ENCODE measurements at regions not wholly inside any gene's neighbourhood (a gene's known extent, or its start where the extent isn't known, plus 50 kb on each side); places are given as distances from the start of the nearest gene placed in this dataset.

DNA sequence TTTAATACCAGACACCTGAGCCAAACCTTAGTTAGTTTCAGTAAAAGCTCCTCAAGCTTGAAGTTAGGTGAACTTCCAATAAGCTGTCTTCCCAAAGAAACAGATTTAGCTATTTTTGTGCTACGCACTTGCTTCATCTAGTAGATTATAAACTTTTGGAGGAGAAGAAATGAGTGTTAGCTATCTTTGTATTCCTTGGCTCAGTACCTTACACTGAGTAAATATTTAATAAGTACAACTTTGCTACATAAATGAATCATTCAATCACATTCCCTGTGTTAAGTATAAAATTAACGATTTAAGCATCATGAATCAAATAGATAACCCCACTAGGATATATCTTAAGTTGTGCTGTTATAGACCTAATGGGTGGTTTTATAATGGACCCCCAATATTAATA lies 307.0 kb downstream of the PCNX1 start:
- Mint-ChIP-seq H3K4me3 (no peak overlapping the region), H3K36me3 (peaks cover 1% of the 10 kb centered on the region), H3K9me3 (peaks cover 4% of the 10 kb centered on the region), H3K27ac (no peak overlapping the region), H3K27me3 (no peaks in the 10 kb centered on the region), H3K4me1 (peaks cover 10% of the 10 kb centered on the region)

DNA sequence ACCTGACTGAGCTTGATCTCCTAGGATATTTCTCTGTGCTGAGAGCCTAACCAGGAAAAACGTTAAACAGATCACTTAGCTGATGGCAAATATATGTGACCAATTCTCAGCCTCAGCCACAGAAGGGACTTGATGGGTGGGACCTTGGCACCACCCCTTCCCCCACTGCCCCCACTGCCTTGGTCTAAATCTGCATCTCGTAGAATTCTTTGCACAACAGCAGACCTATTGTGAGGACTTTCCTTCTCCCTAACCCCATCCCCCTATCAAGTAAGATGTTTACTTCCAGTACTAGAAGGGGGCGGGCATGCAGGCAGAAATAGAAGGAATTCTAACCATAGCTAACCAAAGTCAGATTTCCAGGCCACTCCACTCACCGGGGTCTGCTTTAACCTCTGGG lies 313.2 kb downstream of the PCNX1 start:
- Mint-ChIP-seq H3K4me1 (peaks cover 10% of the 10 kb centered on the region), H3K36me3 (peaks cover 1% of the 10 kb centered on the region), H3K27ac (no peak overlapping the region), H3K4me3 (no peak overlapping the region), H3K27me3 (no peaks in the 10 kb centered on the region), H3K9me3 (peaks cover 4% of the 10 kb centered on the region)

DNA sequence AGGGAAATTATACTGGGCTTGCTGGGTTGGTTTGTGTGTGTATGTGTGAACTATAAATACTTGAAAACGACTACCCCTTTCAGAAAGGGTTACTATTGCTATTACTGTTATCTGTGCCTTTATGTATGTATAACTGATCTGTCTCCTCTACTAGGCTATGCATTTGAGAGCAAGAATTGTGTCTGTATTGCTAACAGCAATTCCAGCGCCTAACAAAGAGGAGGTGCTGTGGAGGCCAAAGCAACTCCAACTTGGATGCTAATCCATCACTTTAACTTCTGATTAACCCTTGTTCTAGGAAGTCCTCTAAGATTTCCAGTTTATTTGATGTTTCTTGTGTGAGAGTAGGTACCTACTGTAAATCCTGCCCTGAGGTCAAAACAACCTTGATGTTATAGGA lies 313.9 kb downstream of the PCNX1 start:
- Mint-ChIP-seq H3K4me3 (no peak overlapping the region), H3K4me1 (peaks cover 10% of the 10 kb centered on the region), H3K27ac (no peak overlapping the region), H3K36me3 (peaks cover 1% of the 10 kb centered on the region), H3K27me3 (no peaks in the 10 kb centered on the region), H3K9me3 (peaks cover 4% of the 10 kb centered on the region)

DNA sequence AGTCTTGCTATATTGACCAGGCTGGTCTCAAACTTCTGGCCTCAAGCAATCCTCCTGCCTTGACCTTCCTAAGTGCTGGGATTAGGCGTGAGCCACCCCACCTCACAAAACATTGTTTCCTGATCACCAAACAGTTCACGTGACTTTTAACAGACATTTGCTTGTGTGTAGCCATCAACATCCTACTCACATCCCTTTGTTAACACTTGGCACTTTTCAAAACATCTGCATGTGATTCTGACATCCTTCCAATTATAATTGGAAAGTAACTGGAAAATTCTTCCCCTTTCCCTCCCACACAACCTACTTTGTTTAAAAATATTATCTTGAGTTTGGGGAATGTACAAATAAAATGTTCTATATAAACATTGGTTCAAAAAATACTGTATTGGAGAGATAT lies 317.9 kb downstream of the PCNX1 start:
- H3K27me3 Mint-ChIP-seq, result no peaks in the 10 kb centered on the region
- H3K4me3 Mint-ChIP-seq, result no peak overlapping the region
- no peaks in the 10 kb centered on the region for H3K4me1 Mint-ChIP-seq
- no peaks in the 10 kb centered on the region for H3K9me3 Mint-ChIP-seq
- no peaks in the 10 kb centered on the region for H3K36me3 Mint-ChIP-seq
- no peak overlapping the region for H3K27ac Mint-ChIP-seq

DNA sequence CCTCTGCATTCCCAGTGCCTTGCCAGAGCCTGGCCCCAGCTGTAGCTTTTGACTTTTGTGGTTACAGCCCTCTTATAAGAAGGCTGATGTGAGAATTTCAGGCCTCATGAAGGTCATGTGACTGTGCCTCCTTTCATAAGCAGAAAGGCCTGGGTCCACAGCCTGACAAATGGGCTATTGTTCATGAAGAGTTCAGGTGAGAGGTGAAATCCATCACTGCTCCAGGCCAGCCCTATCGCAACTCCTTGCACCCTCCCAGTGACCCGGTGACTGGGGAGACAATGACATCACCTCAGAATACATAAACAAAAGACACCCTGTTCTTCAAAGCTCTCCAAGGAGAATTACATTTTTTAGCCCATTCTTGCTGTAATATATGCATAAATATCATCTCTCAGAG lies 321.5 kb downstream of the PCNX1 start:
- Mint-ChIP-seq H3K36me3 (no peaks in the 10 kb centered on the region), H3K4me3 (no peak overlapping the region), H3K27ac (no peak overlapping the region), H3K27me3 (no peaks in the 10 kb centered on the region), H3K9me3 (no peaks in the 10 kb centered on the region), H3K4me1 (no peaks in the 10 kb centered on the region)

DNA sequence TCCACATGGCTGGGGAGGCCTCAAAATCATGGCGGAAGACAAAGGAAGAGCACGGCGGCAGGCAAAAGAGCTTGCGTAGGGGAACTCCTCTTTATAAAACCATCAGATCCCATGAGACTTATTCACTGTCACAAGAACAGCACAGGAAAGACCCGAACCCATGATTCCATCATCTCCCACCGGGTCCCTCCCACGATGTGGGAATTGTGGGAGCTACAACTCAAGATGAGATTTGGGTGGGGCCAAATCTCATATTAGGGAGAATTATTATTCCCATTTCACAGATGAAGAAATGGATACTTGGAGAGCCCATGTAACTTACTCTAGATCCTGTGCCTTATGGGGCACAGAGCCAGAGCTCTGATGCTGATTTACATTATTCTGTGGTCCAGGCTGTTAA lies 322.6 kb downstream of the PCNX1 start:
- no peak overlapping the region for H3K4me3 Mint-ChIP-seq
- no peaks in the 10 kb centered on the region for H3K9me3 Mint-ChIP-seq
- H3K4me1 Mint-ChIP-seq, result no peaks in the 10 kb centered on the region
- H3K27ac Mint-ChIP-seq, result no peak overlapping the region
- H3K36me3 Mint-ChIP-seq, result no peaks in the 10 kb centered on the region
- H3K27me3 Mint-ChIP-seq, result no peaks in the 10 kb centered on the region

DNA sequence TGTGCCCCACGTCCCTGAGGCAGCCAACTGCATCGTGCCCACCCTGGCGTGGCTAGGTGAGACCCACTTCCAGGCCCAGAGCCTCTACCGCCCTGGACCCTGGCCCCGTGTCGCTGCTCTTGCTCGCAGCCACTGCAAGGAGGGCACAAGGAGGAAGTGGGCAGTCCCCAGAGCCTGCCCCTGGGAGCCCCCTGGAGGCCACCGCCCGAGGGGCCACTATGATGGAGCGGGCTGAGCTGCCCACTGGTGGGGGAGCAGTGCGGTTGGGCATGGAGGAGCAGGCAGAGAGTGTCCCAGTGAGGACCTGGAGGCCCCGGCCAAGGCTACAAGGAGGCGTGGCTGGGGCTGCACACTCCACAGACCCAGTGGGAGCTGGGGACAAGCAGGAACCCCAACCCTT lies 323.6 kb downstream of the PCNX1 start:
- Mint-ChIP-seq H3K27ac (no peak overlapping the region), H3K27me3 (no peaks in the 10 kb centered on the region), H3K36me3 (no peaks in the 10 kb centered on the region), H3K4me3 (no peak overlapping the region), H3K4me1 (no peaks in the 10 kb centered on the region), H3K9me3 (no peaks in the 10 kb centered on the region)

DNA sequence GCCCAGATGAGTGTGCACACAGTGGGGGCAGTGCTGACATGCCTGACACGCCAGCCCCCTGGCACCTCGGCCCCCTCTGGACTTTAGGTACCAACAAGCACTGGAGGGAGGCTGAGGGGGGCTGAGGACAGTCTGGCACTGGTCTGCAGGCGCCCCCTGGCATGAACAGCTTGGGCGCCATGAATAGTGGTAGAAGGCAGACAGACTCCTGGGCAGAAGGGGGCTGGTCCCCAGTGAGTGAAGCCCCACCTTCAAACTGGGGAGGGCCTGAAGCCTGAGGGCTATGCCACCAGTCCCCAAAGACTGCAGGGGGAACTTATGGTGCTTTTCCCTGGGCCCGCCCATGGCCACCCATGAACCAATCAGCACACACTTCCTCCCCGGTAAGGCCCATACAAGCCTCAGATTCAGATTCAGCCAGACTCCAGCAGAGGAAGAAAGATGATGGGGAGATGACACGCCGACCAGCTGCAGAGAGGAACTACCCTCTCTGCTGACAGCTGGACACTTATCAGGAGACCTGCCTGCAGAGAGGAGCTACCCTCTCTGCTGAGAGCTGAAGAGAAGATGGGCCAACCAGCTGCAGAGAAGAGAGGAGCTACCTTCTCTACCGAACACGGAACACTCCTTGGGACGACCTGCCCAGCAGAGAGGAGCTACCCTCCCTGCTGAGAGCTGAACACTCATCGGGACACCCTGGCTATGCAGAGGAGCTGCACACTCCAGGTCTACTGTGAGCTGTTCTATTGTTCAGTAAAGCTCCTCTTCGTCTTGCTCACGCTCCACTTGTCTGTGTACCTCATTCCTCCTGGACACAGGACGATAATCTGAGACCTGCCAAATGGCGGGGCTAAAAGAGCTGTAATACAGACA lies 324.5 kb downstream of the PCNX1 start:
- no peaks in the 10 kb centered on the region for H3K36me3 Mint-ChIP-seq
- H3K27me3 Mint-ChIP-seq, result no peaks in the 10 kb centered on the region
- H3K27ac Mint-ChIP-seq, result no peak overlapping the region
- H3K9me3 Mint-ChIP-seq, result no peaks in the 10 kb centered on the region
- H3K4me1 Mint-ChIP-seq, result no peaks in the 10 kb centered on the region
- no peak overlapping the region for H3K4me3 Mint-ChIP-seq

DNA sequence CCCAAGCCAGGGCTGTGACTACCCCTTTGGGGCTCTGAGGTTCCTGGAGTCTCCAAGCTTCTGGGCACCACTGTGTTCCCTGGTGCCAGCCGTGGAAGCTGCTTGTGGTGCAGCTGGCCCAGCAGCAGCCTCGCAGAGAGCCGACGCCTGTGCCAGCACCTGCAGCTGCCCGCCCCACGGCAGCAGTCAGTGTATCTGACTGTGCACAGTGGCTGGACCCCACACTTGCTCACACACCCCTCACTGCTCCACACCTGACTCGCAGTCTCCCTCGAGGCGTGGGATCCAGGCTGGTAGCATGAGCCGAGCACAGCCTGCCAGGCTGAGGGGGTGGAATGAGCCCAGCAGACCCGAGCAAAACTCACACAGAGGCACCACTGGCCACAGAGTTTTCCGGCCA lies 325.2 kb downstream of the PCNX1 start:
- H3K4me3 Mint-ChIP-seq, result no peak overlapping the region
- H3K9me3 Mint-ChIP-seq, result no peaks in the 10 kb centered on the region

DNA sequence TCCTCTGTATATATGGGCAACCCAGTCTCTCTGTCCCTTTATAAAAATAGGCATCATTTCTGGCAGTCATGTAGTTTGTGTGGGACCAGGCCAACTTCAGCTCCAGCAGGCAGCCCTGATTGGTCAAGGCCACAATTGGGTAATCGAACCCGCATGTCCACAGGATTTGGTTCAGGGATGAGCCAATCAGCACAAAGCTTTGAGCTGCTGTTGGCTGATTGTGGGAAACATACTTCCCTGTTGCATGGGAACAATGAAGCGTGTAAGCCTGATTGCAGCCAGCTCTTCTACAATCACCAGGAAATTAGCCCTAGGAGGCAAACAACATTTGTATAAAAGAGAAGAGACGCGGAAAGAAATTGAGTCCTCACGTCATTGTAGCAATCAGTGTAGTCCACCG lies 328.6 kb downstream of the PCNX1 start:
- no peaks in the 10 kb centered on the region for H3K9me3 Mint-ChIP-seq
- H3K4me1 Mint-ChIP-seq, result no peaks in the 10 kb centered on the region
- H3K4me3 Mint-ChIP-seq, result no peak overlapping the region
- no peaks in the 10 kb centered on the region for H3K36me3 Mint-ChIP-seq
- no peak overlapping the region for H3K27ac Mint-ChIP-seq
- H3K27me3 Mint-ChIP-seq, result peaks cover 1% of the 10 kb centered on the region

More for the DNA sequence above, 325.2 kb downstream of the PCNX1 start:
- Mint-ChIP-seq H3K27me3 (peaks cover 1% of the 10 kb centered on the region), H3K4me1 (no peaks in the 10 kb centered on the region), H3K36me3 (no peaks in the 10 kb centered on the region), H3K27ac (no peak overlapping the region)

DNA sequence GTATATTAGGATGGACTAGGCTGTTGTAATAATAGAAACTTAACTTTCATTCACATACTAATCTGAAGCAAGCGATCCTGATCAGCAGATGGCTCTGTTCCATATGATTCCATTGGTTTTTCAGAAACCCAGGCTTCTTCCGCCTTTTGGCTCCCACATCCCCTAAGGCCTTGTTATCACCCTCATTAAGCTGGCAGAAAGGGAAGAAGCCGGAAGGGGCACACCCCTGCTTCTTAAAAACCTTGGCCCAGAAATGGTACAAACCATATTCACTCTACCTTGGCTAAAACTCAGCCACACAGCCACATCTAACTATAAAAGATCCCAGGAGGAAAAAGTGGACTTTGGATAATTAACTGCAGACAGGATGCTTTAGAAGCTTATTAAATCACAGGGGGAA lies 329.2 kb downstream of the PCNX1 start:
- Mint-ChIP-seq H3K27me3 (peaks cover 1% of the 10 kb centered on the region), H3K27ac (no peak overlapping the region), H3K4me1 (no peaks in the 10 kb centered on the region), H3K9me3 (no peaks in the 10 kb centered on the region), H3K4me3 (no peak overlapping the region), H3K36me3 (no peaks in the 10 kb centered on the region)

DNA sequence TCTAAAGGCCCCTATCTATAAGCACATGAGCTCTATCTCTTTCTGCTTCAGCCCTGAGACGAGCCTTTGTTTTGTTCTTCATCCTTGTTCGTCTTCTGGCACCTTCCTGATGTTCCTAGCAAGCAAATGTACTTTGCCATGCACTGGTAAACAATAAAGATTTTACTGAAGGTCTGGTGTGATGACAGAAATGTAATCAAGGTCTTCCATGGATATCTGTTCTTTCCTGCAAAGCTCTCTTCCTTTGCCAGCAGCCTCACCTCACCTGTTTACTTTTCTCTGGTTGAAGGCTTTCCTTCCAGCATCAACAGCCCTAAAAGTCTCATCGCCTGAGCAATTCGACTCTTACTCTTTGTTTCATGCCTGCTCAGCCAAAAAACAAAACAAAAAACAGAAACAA lies 330.3 kb downstream of the PCNX1 start:
- no peak overlapping the region for H3K27ac Mint-ChIP-seq
- H3K9me3 Mint-ChIP-seq, result no peaks in the 10 kb centered on the region
- no peaks in the 10 kb centered on the region for H3K36me3 Mint-ChIP-seq
- no peaks in the 10 kb centered on the region for H3K4me1 Mint-ChIP-seq
- no peak overlapping the region for H3K4me3 Mint-ChIP-seq
- peaks cover 1% of the 10 kb centered on the region for H3K27me3 Mint-ChIP-seq

DNA sequence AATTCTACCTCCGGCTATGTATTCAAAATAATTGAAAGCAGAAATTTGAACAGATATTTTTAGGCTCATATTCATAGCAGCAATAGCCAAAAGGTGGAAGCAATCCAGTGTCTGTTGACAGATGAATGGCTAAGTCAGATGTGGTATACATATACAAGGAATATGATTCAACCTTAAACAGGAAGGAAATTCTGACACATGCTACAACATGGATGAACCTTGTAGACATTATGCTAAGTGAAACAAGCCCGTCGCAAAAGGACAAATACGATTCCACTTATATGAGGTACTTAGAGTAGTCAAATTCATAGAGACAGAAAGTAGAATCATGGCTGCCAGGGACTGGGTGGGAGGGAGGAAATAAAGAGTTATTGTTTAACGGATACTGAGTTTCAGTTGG lies 331.6 kb downstream of the PCNX1 start:
- H3K27ac Mint-ChIP-seq, result no peak overlapping the region
- peaks cover 1% of the 10 kb centered on the region for H3K27me3 Mint-ChIP-seq
- no peak overlapping the region for H3K4me3 Mint-ChIP-seq
- no peaks in the 10 kb centered on the region for H3K9me3 Mint-ChIP-seq
- no peaks in the 10 kb centered on the region for H3K36me3 Mint-ChIP-seq
- H3K4me1 Mint-ChIP-seq, result no peaks in the 10 kb centered on the region

DNA sequence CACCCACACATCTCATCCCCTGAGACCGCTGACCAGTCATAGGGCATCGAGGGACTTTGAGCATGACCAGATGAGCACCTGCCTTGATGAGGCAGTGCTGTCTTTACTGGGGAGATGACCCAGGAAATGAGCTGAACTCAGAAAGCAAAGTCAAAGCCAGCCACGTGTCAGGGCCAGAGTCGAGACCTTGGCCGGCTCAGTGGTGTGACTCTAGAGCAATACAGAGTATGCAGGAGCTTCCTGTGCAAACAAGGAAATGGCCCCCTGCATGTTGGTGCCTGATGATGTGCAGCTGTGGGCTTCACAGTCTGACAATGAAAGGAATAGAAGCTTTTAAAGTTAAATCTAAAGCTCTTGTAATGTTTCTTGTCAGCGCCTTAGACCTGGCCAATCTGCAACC lies 332.9 kb downstream of the PCNX1 start:
- H3K27me3 Mint-ChIP-seq, result peaks cover 1% of the 10 kb centered on the region
- no peaks in the 10 kb centered on the region for H3K4me1 Mint-ChIP-seq
- H3K4me3 Mint-ChIP-seq, result no peak overlapping the region
- H3K9me3 Mint-ChIP-seq, result no peaks in the 10 kb centered on the region
- no peaks in the 10 kb centered on the region for H3K36me3 Mint-ChIP-seq
- H3K27ac Mint-ChIP-seq, result no peak overlapping the region

DNA sequence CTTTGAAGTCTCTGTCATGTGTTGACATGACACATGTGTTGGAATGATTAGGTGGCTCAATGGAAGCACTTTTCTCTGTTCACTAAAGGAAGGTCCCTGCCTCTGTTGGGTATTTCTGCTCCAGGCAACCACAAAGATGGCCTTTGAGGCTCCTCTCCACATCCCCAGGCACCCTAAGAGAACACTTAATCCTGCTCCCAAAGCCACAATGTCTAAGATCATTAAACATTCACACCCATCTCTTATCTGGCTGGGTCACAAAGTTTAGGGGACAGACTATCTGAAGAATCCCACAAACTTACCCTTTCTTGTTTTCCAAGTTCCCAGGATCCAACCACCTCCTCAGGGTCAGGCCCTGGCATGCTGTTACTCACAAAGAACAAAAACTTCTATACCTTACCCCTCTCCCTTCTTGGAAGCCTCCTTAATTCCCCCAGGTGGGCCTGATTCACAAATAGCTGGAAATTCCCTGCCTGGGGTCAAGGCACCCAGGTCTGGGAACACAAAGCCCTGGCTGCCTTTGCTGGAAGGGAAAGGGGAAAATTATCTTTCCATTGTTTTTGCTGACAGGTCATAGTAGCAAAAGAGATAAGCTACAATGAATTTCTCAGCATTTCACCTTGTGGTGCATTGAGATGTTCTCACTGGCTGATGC lies 333.7 kb downstream of the PCNX1 start:
- Mint-ChIP-seq H3K4me1 (peaks cover 5% of the 10 kb centered on the region), H3K27ac (no peak overlapping the region), H3K9me3 (no peaks in the 10 kb centered on the region), H3K27me3 (peaks cover 1% of the 10 kb centered on the region), H3K36me3 (no peaks in the 10 kb centered on the region), H3K4me3 (no peak overlapping the region)

DNA sequence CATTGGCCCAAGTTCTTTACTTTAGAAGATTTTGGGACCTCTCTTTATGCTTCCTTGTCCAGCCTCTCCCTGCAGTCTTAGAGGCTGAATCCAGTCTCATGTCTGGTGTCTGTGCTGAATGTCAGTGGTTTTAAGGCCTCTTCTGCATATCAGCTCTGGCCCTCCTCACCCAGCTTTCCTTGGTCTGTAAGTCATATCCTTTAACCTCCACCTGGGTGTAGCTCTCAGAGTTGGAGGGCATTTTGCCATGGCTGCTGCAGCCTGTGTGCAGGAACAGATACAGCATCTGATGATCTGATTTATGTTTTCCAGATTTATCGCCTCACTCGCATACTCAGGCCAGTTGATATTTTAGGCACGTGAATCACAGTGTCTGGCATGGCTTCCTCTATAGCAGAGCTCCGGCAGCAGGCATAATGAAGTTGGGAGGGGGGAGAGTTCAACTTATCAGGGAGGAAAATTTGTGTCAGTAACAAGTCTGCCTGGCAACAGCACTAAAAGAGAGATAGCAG lies 335.0 kb downstream of the PCNX1 start:
- H3K27me3 Mint-ChIP-seq, result peaks cover 1% of the 10 kb centered on the region
- H3K27ac Mint-ChIP-seq, result no peak overlapping the region
- no peaks in the 10 kb centered on the region for H3K36me3 Mint-ChIP-seq
- no peaks in the 10 kb centered on the region for H3K9me3 Mint-ChIP-seq
- no peak overlapping the region for H3K4me3 Mint-ChIP-seq
- peaks cover 17% of the 10 kb centered on the region for H3K4me1 Mint-ChIP-seq

Measured in activated naive CD4-positive, alpha-beta T cell treated with anti-CD3 and anti-CD28 coated beads, Interleukin-2, amount 50 U/mL, for 24 hours (primary cell).